Transverse colon (tissue), 4 donors: ENCODE measurements at regions not wholly inside any gene's neighbourhood (a gene's known extent, or its start where the extent isn't known, plus 50 kb on each side); places are given as distances from the start of the nearest gene placed in this dataset.

Experiments
- DNase-seq: peaks from one replicate; pipeline ENCODE4 v3.0.0-alpha.2; 2019
- H3K27ac ChIP-seq, 4 donors: fragments of 200-600 bp; sonication (generic); 2 replicates each; pipeline ENCODE4 v1.5.1; 2016 to 2018; ENCODE audit warnings: inconsistent platforms in 4 of 4
- H3K27me3 ChIP-seq: fragments of 200-600 bp; sonication (generic); 2 replicates; pipeline ENCODE4 v1.5.1; 2017; ENCODE audit warnings: inconsistent platforms
- H3K36me3 ChIP-seq, 4 donors: fragments of 200-600 bp; sonication (generic); 2 replicates each; pipeline ENCODE4 v1.5.1; 2017 to 2019; ENCODE audit warnings: inconsistent platforms in 4 of 4
- H3K4me1 ChIP-seq, 4 donors: fragments of 200-600 bp; sonication (generic); 2 replicates each; pipeline ENCODE4 v1.5.1; 2017 to 2020; ENCODE audit warnings: inconsistent platforms in 4 of 4
- H3K4me3 ChIP-seq, 4 donors: fragments of 200-600 bp; sonication (generic); 1 replicate in 1 of 4; 2 replicates in 3 of 4; pipeline versions ENCODE4 v1.5.1 to v1.6.1; 2017 to 2019; ENCODE audit warnings: inconsistent platforms in 4 of 4
- H3K9me3 ChIP-seq, 2 donors: fragments of 200-600 bp; sonication (generic); 2 replicates each; pipeline ENCODE4 v1.5.1; 2017 to 2019; ENCODE audit warnings: inconsistent platforms in 2 of 2
- EP300 ChIP-seq: sonication (generic); formaldehyde crosslinking; IDR thresholded peaks from one replicate; pipeline ENCODE4 v1.6.1; 2017; ENCODE audit warnings: antibody characterized with exemption, low read depth
- POLR2A ChIP-seq: fragments of 450-650 bp; IDR thresholded peaks from one replicate; pipeline ENCODE4 v1.6.1; 2016; ENCODE audit warnings: antibody characterized with exemption, mild to moderate bottlenecking, moderate library complexity
- POLR2AphosphoS5 ChIP-seq, 3 donors: sonication (generic); formaldehyde crosslinking; IDR thresholded peaks; one replicate each; pipeline ENCODE4 v1.6.1; 2016; ENCODE audit warnings: antibody characterized with exemption in 3 of 3
- WGBS, 2 donors: methylation state at CpG; one replicate each; pipeline ENCODE4 v1.1.5; 2018; ENCODE audit warnings: low coverage in 1 of 2; 5-methylcytosine and 5-hydroxymethylcytosine counted together
- in situ Hi-C, 4 donors: fragments of 200-750 bp; cut with MboI; loops; one replicate each; pipeline versions ENCODE4 v1.15.0 to v1.15.1; 2017; ENCODE audit warnings: low sequenced_read_pairs in 3 of 4, low pct_ligation_motif_present in 1 of 4, low pct_unique_long_range_greater_than_20kb in 1 of 4
- intact Hi-C: fragments of 100-400 bp; cut with DNase I; formaldehyde crosslinking; loops from one replicate; pipeline ENCODE4 v1.15.1; 2023; ENCODE audit warnings: low total_unique reads
- TF ChIP-seq, protein P1 (sequence below), 5 experiments: fragments of 200-600 bp in 3 of 5; fragments of 450-650 bp in 2 of 5; sonication (generic) in 3 of 5; IDR thresholded peaks; 1 replicate in 2 of 5; 2 replicates in 3 of 5; pipeline ENCODE4 v1.5.1; 2016 to 2017; ENCODE audit warnings: antibody characterized with exemption in 5 of 5, inconsistent platforms in 3 of 5, mild to moderate bottlenecking in 2 of 5, moderate library complexity in 1 of 5

DNA sequence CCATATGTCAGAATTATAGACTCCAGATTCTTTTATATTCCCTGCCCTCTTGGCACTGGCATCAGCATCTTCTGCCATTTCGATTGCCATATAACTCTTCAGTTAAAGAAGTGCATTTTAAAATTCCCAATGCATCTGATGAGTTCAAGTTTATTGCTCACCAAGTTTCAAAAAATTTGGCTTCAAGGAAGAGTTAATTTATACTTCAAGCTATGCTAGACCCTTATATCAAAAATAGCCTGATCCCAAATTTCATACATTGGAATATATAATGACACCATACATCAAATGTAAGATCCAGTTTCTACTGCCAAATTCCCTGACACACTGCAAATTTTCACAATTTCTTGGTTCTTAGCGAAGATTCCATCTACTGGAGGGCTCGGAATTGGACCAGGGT is 1058.6 kb downstream of the NTRK3 start:
- DNase-seq: no peak
- H3K27me3 ChIP-seq: no peaks in the 10 kb centered on the region
- no peaks in the 10 kb centered on the region for H3K9me3 ChIP-seq
- no peaks in the 10 kb centered on the region for H3K4me1 ChIP-seq
- H3K27ac ChIP-seq: no peak overlapping the region
- TF ChIP-seq POLR2AphosphoS5 (IDR thresholded peaks at IDR 0.05) (no peak), EP300 (no peak), POLR2A (no peak)
- TF ChIP-seq, protein P1, sequence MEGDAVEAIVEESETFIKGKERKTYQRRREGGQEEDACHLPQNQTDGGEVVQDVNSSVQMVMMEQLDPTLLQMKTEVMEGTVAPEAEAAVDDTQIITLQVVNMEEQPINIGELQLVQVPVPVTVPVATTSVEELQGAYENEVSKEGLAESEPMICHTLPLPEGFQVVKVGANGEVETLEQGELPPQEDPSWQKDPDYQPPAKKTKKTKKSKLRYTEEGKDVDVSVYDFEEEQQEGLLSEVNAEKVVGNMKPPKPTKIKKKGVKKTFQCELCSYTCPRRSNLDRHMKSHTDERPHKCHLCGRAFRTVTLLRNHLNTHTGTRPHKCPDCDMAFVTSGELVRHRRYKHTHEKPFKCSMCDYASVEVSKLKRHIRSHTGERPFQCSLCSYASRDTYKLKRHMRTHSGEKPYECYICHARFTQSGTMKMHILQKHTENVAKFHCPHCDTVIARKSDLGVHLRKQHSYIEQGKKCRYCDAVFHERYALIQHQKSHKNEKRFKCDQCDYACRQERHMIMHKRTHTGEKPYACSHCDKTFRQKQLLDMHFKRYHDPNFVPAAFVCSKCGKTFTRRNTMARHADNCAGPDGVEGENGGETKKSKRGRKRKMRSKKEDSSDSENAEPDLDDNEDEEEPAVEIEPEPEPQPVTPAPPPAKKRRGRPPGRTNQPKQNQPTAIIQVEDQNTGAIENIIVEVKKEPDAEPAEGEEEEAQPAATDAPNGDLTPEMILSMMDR (IDR thresholded peaks at IDR 0.05): no peak
- no peaks in the 10 kb centered on the region for H3K36me3 ChIP-seq
- intact Hi-C loops (no loop called here), in situ Hi-C loops (no loop called here)
- H3K4me3 ChIP-seq: no peak overlapping the region
- 70 to 80% methylated on average over 3 of the region's 3 CpGs for WGBS, 2 donors

DNA sequence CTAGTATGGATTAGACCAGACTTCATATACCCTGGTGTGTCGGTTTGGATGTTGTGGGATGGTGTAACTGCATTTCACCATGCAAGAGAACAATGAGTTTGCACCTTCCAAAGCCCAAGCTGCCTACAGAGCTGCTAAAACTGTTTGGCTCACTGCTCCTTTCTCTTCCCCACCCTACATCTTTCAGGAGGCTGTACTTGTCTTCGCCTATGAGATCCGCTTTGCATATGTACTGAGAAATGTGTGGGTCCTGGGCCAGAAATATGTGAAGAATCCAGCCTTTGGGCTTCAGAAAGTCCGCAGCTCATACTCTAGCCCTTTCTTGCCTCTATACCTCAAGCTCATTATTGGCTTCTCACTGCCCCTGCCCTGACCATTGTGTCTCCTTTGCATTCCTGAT is 1060.0 kb downstream of the NTRK3 start:
- Histone ChIP-seq H3K27ac (no peak overlapping the region), H3K36me3 (no peaks in the 10 kb centered on the region), H3K9me3 (no peaks in the 10 kb centered on the region), H3K4me3 (no peak overlapping the region), H3K27me3 (no peaks in the 10 kb centered on the region), H3K4me1 (no peaks in the 10 kb centered on the region)
- DNase-seq: no peak
- 80 to 90% methylated on average over 3 to 4 of the region's 4 CpGs for WGBS, 2 donors
- in situ Hi-C loops: no loop called here
- TF ChIP-seq POLR2AphosphoS5 (IDR thresholded peaks at IDR 0.05): no peak
- TF ChIP-seq, protein P1 (IDR thresholded peaks at IDR 0.05): no peak
- intact Hi-C loops: no loop called here

DNA sequence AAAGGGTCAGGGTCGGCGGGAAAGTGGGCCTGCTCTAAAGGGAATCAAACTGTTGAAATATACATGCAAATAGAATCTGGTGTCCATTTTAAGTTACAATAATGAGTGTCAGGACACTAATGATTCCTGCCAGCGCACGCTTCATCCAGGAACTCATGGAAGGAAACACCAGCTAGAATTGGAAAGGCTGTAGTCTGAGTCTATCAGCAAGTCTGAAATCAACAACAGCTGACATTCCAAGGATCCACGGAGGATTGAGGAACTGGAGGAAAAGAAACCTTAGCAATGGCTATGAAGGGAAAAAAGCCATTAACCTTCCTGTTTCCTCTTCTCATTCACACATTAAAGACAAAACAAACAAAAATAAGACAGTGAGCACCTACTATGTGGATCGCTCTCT is 1063.1 kb downstream of the NTRK3 start:
- no peaks in the 10 kb centered on the region for H3K36me3 ChIP-seq
- WGBS, 2 donors: 82 to 89% methylated on average over 5 to 6 of the region's 6 CpGs

DNA sequence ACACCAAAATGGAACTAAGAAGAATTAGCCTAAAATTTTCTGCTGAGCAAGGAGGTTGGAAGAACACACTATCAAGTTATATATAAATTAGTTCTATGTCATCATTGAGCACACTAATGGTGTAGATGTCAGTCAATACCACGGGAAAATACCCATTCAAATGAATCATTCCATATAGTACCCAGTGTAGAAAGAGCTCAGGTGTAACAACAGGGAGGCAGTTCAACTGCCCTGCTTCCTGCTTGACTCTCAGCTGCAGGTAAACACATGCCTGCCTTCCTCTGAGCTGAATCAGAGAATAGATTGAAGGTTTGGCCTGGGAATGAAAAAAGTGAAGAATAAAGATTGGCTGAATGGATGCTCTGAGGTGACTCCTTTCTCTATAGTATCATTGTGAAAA is 1088.0 kb downstream of the AGBL1 start:
- WGBS, 2 donors: 67 to 71% methylated on average over 1 of the region's 1 CpG
- TF ChIP-seq, protein P1 (IDR thresholded peaks at IDR 0.05): no peak
- no peak for TF ChIP-seq POLR2AphosphoS5 (IDR thresholded peaks at IDR 0.05)
- no peak for TF ChIP-seq EP300

More for the DNA sequence above, 1063.1 kb downstream of the NTRK3 start:
- Histone ChIP-seq H3K27ac (no peak overlapping the region), H3K9me3 (no peaks in the 10 kb centered on the region), H3K4me3 (no peak overlapping the region), H3K4me1 (no peaks in the 10 kb centered on the region), H3K27me3 (no peaks in the 10 kb centered on the region)
- in situ Hi-C loops (no loop called here), intact Hi-C loops (no loop called here)
- DNase-seq: no peak
- TF ChIP-seq, protein P1 (IDR thresholded peaks at IDR 0.05): no peak
- TF ChIP-seq POLR2AphosphoS5 (IDR thresholded peaks at IDR 0.05) (no peak), EP300 (no peak), POLR2A (no peak)

More for the DNA sequence above, 1088.0 kb downstream of the AGBL1 start:
- no peaks in the 10 kb centered on the region for H3K27me3 ChIP-seq
- no peaks in the 10 kb centered on the region for H3K36me3 ChIP-seq
- H3K27ac ChIP-seq: no peak overlapping the region
- intact Hi-C loops: no loop called here
- H3K9me3 ChIP-seq: no peaks in the 10 kb centered on the region
- in situ Hi-C loops: no loop called here
- DNase-seq: no peak
- H3K4me1 ChIP-seq: no peaks in the 10 kb centered on the region
- H3K4me3 ChIP-seq: no peak overlapping the region
